LNCaP clone FGC (cell line): ENCODE measurements at regions not wholly inside any gene's neighbourhood (a gene's known extent, or its start where the extent isn't known, plus 50 kb on each side); places are given as distances from the start of the nearest gene placed in this dataset.

Experiments
- DNase-seq: peaks from one replicate; pipeline ENCODE4 v3.0.0-alpha.2; 2011; ENCODE audit warnings: low read depth
- H3K4me3 ChIP-seq: 2 replicates; pipeline ENCODE4 v1.5.1; 2011; ENCODE audit warnings: mild to moderate bottlenecking, low read depth, low read length, control low read depth
- CTCF ChIP-seq: IDR thresholded peaks from 2 replicates; pipeline ENCODE4 v1.5.1; 2012; ENCODE audit warnings: mild to moderate bottlenecking; ENCODE audit not compliant: control insufficient read depth, insufficient read depth; ENCODE audit errors: extremely low read depth

- no peak for DNase-seq
- TF ChIP-seq CTCF: no peak
Measured at GRCh38 chr2:239470151-239470900, 69.5 kb upstream of the HDAC4 start.

GRCh38 chr2:239469106-239469960, 68.5 kb upstream of the HDAC4 start:
- H3K4me3 ChIP-seq: no peak overlapping the region
- no peak for DNase-seq
- TF ChIP-seq CTCF: no peak

More at GRCh38 chr2:239470151-239470900, 69.5 kb upstream of the HDAC4 start:
- H3K4me3 ChIP-seq: no peak overlapping the region

- DNase-seq: no peak
- H3K4me3 ChIP-seq: no peak overlapping the region
- TF ChIP-seq CTCF: no peak
Measured at GRCh38 chr2:239468491-239469105, 67.8 kb upstream of the HDAC4 start.

GRCh38 chr2:239467956-239468490, 67.2 kb upstream of the HDAC4 start:
- no peak for TF ChIP-seq CTCF
- no peak for DNase-seq

GRCh38 chr2:239467281-239467955, 66.6 kb upstream of the HDAC4 start:
- no peak for TF ChIP-seq CTCF
- no peak for DNase-seq

More at GRCh38 chr2:239467956-239468490, 67.2 kb upstream of the HDAC4 start:
- H3K4me3 ChIP-seq: no peak overlapping the region

GRCh38 chr2:239466755-239467271, 66.0 kb upstream of the HDAC4 start:
- H3K4me3 ChIP-seq: no peak overlapping the region
- DNase-seq: no peak
- TF ChIP-seq CTCF: no peak

More at GRCh38 chr2:239467281-239467955, 66.6 kb upstream of the HDAC4 start:
- H3K4me3 ChIP-seq: no peak overlapping the region
